ENCODE measurements at regions not wholly inside any gene's neighbourhood (a gene's known extent, or its start where the extent isn't known, plus 50 kb on each side); places are given as distances from the start of the nearest gene placed in this dataset.

DNA sequence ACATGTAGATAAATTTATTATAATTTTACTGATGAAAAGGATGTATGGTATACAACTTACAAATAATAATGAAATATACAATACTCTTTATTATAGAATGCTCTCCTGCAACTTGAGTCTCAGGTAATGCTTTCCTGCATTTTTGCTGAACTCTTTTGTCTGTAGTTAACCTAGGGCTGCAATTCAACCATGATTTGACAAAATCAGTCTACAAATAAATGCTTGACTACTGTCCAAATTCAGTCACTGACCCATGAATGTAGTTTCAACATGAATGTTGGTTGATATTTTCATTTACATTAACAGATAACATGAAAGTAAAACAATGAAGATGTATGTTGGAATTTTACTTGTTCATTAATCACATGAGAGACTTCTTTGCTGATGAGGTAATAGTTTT lies 320.9 kb downstream of the ZSWIM6 start:
- ChIA-PET POLR2A (ENCODE audit: partially characterized antibody) (no interaction called here), CTCF (ENCODE audit: partially characterized antibody) (no interaction called here)
- H3K4me3 ChIP-seq (ENCODE audit: extremely low read depth in 1 of 4, insufficient read depth in 2 of 4, low read depth in 3 of 4, low read length in 4 of 4) = no peak overlapping the region
- H3K23ac ChIP-seq (ENCODE audit: insufficient read length) = no peak overlapping the region
- H4K91ac ChIP-seq (replicated peaks; ENCODE audit: insufficient read length, low read length) = no peak overlapping the region
- H3K79me2 ChIP-seq (ENCODE audit: control insufficient read depth in 1 of 2, insufficient read depth in 2 of 2, low read length in 2 of 2) = no peaks in the 10 kb centered on the region
- H3K79me1 ChIP-seq (ENCODE audit: low read depth, low read length) = no peaks in the 10 kb centered on the region
- H2BK120ac ChIP-seq (replicated peaks; ENCODE audit: low read depth, low read length) = no peak overlapping the region
- no peak overlapping the region for H2BK20ac ChIP-seq (ENCODE audit: low read length)
- H3K56ac ChIP-seq (replicated peaks; ENCODE audit: insufficient read length, low read depth, low read length) = no peak overlapping the region
- no peaks in the 10 kb centered on the region for H4K20me1 ChIP-seq (replicated peaks in 1 of 2; ENCODE audit: control insufficient read depth in 1 of 2, insufficient read depth in 2 of 2, low read length in 2 of 2)
- no peak overlapping the region for H3K14ac ChIP-seq (ENCODE audit: insufficient read length)
- H3K18ac ChIP-seq (ENCODE audit: extremely low read depth, low read length) = no peak overlapping the region
- H3K4ac ChIP-seq (replicated peaks; ENCODE audit: insufficient read length, low read depth, low read length) = no peak overlapping the region
- no peak overlapping the region for H2BK15ac ChIP-seq (ENCODE audit: low read length)
- no peaks in the 10 kb centered on the region for H3K36me3 ChIP-seq (ENCODE audit: control insufficient read depth in 2 of 4, insufficient read depth in 4 of 4, low read length in 3 of 4)
- no peaks in the 10 kb centered on the region for H3K9me3 ChIP-seq (ENCODE audit: insufficient read depth in 2 of 2, low read depth in 1 of 2, low read length in 1 of 2)
- no peak overlapping the region for H3K9ac ChIP-seq (replicated peaks in 1 of 4; ENCODE audit: extremely low read depth in 1 of 4, low read depth in 3 of 4, low read length in 3 of 4)
- no peak overlapping the region for H4K5ac ChIP-seq (ENCODE audit: insufficient read length, low read depth, low read length)
- no peak overlapping the region for H3K4me2 ChIP-seq (ENCODE audit: insufficient read depth in 1 of 2, low read depth in 2 of 2, low read length in 2 of 2)
- no peak overlapping the region for H2AFZ ChIP-seq (ENCODE audit: low read length)
- no peaks in the 10 kb centered on the region for H3K23me2 ChIP-seq (ENCODE audit: low read depth, low read length)
- H3K4me1 ChIP-seq (replicated peaks in 1 of 4; ENCODE audit: control insufficient read depth in 3 of 4, insufficient read depth in 4 of 4, low read length in 3 of 4) = no peaks in the 10 kb centered on the region; a peak in 1 of 7 replicates
- no peak for FAIRE-seq
- no peak overlapping the region for H2BK12ac ChIP-seq (ENCODE audit: low read depth, low read length)
- H3K27ac ChIP-seq (ENCODE audit: low read depth, low read length) = no peak overlapping the region
- no peak overlapping the region for H2AK5ac ChIP-seq (ENCODE audit: low read depth, low read length)
- H3K27me3 ChIP-seq (replicated peaks in 1 of 4; ENCODE audit: control insufficient read depth in 3 of 4, extremely low read depth in 1 of 4, insufficient read depth in 3 of 4, low read length in 3 of 4) = no peaks in the 10 kb centered on the region
- no peak overlapping the region for H2BK5ac ChIP-seq (ENCODE audit: low read depth, low read length)
- no peak for DNase-seq (ENCODE audit: low read depth in 1 of 2, low spot score in 2 of 2)
- H4K8ac ChIP-seq (ENCODE audit: extremely low read depth, insufficient read depth, low read length) = no peak overlapping the region
- no peak for TF ChIP-seq EP300 (IDR thresholded peaks at IDR 0.05; ENCODE audit: borderline replicate concordance in 1 of 2, low read depth in 2 of 2, low read length in 2 of 2)
- TF ChIP-seq, protein P1, sequence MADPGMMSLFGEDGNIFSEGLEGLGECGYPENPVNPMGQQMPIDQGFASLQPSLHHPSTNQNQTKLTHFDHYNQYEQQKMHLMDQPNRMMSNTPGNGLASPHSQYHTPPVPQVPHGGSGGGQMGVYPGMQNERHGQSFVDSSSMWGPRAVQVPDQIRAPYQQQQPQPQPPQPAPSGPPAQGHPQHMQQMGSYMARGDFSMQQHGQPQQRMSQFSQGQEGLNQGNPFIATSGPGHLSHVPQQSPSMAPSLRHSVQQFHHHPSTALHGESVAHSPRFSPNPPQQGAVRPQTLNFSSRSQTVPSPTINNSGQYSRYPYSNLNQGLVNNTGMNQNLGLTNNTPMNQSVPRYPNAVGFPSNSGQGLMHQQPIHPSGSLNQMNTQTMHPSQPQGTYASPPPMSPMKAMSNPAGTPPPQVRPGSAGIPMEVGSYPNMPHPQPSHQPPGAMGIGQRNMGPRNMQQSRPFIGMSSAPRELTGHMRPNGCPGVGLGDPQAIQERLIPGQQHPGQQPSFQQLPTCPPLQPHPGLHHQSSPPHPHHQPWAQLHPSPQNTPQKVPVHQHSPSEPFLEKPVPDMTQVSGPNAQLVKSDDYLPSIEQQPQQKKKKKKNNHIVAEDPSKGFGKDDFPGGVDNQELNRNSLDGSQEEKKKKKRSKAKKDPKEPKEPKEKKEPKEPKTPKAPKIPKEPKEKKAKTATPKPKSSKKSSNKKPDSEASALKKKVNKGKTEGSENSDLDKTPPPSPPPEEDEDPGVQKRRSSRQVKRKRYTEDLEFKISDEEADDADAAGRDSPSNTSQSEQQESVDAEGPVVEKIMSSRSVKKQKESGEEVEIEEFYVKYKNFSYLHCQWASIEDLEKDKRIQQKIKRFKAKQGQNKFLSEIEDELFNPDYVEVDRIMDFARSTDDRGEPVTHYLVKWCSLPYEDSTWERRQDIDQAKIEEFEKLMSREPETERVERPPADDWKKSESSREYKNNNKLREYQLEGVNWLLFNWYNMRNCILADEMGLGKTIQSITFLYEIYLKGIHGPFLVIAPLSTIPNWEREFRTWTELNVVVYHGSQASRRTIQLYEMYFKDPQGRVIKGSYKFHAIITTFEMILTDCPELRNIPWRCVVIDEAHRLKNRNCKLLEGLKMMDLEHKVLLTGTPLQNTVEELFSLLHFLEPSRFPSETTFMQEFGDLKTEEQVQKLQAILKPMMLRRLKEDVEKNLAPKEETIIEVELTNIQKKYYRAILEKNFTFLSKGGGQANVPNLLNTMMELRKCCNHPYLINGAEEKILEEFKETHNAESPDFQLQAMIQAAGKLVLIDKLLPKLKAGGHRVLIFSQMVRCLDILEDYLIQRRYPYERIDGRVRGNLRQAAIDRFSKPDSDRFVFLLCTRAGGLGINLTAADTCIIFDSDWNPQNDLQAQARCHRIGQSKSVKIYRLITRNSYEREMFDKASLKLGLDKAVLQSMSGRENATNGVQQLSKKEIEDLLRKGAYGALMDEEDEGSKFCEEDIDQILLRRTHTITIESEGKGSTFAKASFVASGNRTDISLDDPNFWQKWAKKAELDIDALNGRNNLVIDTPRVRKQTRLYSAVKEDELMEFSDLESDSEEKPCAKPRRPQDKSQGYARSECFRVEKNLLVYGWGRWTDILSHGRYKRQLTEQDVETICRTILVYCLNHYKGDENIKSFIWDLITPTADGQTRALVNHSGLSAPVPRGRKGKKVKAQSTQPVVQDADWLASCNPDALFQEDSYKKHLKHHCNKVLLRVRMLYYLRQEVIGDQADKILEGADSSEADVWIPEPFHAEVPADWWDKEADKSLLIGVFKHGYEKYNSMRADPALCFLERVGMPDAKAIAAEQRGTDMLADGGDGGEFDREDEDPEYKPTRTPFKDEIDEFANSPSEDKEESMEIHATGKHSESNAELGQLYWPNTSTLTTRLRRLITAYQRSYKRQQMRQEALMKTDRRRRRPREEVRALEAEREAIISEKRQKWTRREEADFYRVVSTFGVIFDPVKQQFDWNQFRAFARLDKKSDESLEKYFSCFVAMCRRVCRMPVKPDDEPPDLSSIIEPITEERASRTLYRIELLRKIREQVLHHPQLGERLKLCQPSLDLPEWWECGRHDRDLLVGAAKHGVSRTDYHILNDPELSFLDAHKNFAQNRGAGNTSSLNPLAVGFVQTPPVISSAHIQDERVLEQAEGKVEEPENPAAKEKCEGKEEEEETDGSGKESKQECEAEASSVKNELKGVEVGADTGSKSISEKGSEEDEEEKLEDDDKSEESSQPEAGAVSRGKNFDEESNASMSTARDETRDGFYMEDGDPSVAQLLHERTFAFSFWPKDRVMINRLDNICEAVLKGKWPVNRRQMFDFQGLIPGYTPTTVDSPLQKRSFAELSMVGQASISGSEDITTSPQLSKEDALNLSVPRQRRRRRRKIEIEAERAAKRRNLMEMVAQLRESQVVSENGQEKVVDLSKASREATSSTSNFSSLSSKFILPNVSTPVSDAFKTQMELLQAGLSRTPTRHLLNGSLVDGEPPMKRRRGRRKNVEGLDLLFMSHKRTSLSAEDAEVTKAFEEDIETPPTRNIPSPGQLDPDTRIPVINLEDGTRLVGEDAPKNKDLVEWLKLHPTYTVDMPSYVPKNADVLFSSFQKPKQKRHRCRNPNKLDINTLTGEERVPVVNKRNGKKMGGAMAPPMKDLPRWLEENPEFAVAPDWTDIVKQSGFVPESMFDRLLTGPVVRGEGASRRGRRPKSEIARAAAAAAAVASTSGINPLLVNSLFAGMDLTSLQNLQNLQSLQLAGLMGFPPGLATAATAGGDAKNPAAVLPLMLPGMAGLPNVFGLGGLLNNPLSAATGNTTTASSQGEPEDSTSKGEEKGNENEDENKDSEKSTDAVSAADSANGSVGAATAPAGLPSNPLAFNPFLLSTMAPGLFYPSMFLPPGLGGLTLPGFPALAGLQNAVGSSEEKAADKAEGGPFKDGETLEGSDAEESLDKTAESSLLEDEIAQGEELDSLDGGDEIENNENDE (IDR thresholded peaks at IDR 0.05; ENCODE audit: insufficient replicate concordance, low read length) = no peak
